HG02973 (cell line): ENCODE measurements at regions not wholly inside any gene's neighbourhood (a gene's known extent, or its start where the extent isn't known, plus 50 kb on each side); places are given as distances from the start of the nearest gene placed in this dataset.

ENCODE experiments used
- ATAC-seq: cut with Tn5 transposase; IDR thresholded peaks from one replicate; pipeline ENCODE4 v1.9.1; 2021; ENCODE audit warnings: moderate library complexity; ENCODE audit not compliant: unreplicated experiment

DNA sequence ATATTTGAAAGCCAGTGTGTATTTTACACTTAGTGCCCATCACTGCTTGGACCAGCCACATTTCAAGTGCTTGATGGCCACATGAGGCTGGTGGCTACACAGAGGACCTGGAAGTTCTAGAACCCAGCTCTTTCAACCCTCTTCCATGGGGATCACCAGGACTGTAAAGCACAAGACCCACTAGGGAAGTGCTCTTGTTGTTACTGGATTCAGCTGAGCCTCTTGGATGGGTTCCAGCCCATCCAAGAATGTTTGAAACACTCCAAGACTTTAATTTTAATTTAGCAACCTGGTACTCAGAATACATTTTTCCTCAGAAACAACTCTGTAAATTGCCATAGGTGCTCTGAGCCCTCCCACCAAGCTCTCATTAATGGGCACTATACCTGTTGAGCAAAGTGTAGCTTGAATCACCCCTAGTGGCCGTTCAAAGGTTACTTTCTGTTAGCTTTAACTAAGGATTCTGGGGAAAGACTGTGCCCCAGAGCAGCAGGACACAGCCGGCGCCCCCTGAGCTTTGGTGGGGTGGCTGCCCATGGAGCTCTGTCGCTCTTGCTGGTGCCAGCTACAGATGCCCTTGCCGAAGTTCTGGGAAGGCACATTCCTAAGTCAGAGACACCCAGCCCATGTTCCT is 212.4 kb downstream of the HSD17B3 start:
- no peak for ATAC-seq

- no peak for ATAC-seq
Observed at GRCh38 chr9:96088510-96088909, 213.0 kb downstream of the ERCC6L2 start.

DNA sequence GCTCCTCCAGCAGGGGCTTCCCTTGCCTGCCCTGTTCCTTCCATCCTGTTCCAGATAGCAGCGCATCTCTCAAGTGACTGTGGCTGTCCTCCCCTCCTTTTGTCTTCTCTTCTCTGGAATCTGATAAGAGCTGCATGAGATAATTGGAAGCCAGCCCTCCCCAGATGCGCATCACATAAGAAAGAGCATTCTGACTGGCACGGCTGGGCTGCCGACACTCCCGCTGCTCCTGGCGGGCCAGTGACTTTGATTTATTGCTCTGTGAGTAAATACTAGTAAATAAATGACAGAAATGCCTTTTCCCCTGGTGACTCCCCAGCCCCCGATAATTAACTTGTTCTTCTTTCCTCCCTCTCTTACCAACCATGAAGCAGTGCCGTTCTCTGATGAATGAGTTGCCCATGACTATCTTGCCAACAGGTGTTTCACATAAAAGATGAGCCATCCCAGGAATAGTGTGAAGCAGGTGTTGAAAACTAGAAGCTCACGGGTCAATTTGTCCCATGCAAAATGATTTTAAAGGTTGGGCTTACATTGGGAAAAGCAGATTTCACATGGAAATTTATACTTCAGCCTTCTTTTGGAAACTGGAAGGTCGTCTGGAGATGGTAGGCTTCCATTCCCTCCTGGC is 212.3 kb downstream of the ERCC6L2 start:
- no peak for ATAC-seq

GRCh38 chr9:96086936-96087571 is 211.6 kb downstream of the ERCC6L2 start:
- ATAC-seq: no peak

DNA sequence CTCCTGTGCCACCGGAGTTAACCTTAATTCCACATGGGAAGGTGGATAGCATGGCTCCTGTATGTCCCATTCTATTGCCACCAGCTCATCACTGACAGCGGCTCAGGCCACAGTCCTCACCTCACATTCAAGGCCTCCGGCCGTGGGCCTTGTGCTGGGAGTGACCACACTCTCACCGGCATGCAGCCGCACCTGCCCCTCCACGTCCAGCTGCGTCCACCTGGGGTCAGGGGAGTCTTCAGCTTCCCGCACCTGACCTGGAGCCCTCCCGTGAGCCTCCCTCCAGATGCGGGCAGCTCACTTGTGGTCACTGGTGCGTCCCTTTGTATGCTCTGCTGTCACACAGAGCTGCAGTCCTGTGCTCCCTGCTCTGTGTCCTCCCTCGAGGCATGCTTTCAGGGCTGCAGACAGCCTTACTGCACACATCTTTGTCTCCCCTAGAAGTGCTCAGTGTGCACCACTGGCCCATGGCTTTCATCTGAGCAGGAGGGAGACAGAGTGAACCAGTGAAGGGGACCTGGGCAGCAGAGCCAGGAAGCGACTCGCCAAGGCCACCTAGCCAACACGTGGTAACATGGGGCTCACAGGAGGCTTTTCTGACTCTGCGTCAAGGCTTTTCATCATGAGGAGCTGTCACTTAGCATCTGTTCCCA is 210.1 kb downstream of the ERCC6L2 start:
- ATAC-seq: no peak

GRCh38 chr9:96084331-96084734 is 208.8 kb downstream of the ERCC6L2 start:
- ATAC-seq: no peak

DNA sequence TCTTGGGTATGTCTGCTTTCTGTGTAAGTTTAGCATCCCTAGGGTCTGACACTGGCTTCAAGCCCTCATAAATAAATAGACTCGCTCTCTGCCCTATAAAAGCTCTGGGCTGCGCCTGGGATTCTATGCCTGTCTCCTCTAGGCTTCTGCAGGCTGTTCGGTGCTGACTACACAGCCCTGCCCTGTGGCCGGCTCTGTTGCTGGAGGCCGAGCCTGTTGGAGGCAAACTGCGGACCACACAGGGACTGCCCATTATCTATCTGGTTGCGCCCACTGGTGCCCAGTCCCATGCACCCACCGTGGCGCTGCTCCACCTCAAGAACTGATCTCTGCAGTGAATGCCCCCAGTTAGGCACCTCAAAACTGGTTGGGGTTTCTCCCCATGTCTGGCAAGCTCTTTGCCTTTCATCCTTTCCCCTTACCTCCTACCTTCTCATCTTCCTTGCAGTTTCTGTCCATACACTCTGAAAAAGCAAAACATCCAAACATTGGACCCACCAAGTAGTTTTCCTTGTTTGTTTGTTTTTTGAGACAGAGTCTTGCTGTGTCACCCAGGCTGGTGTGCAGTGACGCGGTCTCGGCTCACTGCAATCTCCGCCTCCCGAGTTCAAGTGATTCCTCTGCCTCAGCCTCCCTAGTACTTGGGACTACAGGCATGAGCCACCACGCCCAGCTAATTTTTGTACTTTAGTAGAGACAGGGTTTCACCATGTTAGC is 207.2 kb downstream of the ERCC6L2 start:
- ATAC-seq: no peak

GRCh38 chr9:96080364-96080763 is 204.9 kb downstream of the ERCC6L2 start:
- ATAC-seq: no peak

GRCh38 chr9:96079779-96080178 is 204.3 kb downstream of the ERCC6L2 start:
- no peak for ATAC-seq

DNA sequence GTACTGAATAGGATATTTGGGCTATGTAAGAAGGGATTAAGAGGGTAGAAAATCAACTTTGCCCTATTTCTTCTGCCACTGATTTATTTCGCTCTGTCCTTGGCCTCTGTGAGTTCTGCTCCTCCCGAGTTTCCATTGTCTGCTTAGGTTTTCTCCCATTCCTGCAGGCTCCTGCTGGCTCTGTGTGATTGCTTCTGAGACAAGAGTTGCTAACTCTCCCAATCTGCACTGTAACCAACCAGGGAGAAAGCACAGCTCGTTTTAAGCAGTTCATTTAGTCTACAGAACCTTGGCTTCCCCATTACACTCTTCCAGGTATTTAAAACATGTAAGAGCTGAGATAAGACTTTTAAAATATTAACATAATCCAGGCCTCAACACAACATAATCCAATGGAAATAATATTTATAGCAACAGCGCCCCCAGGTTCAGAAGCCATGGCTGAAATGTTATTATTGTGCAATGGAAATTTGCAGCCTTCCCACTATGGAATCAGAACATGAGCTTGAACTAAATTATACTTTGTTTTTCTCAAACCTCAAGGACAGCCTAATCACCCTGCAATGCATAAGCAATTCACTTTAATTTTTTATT is 203.5 kb downstream of the ERCC6L2 start:
- no peak for ATAC-seq

- ATAC-seq: no peak
Observed at GRCh38 chr9:96075757-96076156, 200.3 kb downstream of the ERCC6L2 start.

GRCh38 chr9:96075111-96075510 is 199.6 kb downstream of the ERCC6L2 start:
- ATAC-seq: no peak

DNA sequence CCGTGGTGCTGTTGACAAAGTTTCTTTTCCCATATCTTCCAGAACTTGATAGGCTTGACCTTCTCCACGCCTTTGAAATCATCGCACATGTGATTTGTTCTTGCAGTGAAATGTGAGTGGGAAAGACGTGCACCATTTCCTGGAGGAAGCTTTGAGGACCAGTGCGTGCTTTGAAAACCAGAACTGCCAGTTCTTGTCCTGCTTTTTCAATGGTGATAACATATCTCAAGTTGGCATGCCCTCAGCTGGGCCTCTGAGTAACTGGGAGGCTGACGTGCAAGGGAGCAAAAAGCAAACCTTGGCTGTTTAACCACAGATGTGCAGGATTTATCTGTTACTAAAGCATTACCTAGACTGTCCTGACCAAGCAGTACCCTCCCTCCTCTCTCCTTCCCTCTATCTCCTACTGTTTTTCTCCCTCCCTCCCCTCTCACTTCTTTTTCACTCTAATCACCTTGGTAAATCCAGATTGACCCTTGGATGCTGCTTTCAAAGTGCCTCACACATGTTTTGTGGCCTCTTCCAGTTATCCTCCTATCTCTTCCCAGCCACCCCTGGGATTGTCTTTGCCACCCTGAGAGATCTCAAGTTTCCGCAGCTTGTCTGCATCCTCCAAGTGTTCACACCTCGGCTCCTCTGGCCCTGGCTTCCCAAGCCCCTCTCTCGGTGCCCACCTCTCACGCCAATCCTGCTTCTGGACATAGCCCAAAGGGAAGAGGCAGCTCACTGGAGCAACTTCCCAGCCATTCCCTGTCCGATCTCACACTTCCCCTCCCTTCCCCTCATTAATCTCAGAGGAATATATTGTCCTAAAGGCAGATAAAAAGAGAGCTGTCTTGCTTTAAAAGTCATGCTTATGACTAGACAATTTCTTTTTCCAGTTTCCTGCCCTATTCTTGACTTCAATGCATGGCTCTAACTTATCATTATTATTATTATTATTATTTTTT is 198.3 kb downstream of the ERCC6L2 start:
- no peak for ATAC-seq

DNA sequence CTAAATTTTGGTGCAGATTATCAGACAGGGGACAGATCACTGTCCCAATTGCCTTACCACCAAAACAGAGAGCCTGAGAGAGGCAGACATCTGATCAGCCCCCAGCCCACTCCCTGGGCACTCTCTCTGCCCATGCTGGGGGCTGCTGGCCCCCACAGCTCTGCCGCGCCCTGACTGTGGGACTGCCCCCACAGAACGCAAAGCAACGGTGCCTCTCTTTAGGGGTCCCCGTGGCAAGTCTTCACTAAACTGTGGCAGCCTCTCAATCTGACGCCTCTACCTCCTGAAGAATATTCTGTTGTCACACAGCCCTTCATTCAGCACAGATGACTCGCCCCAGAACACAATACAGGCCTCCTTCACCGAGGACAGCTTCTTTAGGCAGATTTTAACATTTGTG is 197.4 kb downstream of the ERCC6L2 start:
- no peak for ATAC-seq

- no peak for ATAC-seq
Observed at GRCh38 chr9:96071815-96072124, 196.3 kb downstream of the ERCC6L2 start.

DNA sequence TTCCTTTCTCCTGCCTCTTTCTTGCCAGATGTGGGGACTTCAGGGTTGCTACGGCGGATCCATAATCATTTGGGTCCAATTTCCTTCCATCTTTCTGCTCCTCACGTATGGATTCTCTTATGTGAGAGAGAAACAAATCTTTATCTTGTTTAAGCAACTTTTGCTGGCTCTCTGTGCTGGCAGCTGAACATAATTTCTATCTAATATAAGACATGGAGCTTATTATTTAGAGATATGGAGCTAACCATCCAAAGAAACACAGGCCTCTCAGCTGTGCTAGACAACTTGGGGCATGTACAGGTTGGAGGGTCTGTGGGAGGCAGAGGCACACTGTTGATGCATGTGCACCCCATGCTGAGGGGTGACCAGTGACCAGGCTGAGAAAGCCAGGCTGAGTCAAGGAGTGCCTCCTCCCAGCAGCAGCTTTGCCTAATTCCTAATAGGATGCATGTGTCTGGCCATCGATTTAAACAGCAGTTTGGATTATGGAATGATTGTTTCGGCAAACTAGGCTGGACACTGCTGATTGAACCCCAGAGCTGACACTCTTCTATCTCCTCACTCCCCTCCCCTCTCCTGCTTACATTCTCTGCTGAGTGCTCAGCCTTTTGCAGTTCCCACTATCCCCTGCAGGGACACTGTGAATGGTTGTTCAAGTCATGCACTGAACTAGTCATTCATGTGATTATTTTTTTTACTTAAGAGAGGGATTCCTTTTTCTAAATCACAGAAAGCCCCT is 195.8 kb downstream of the ERCC6L2 start:
- ATAC-seq: no peak

- no peak for ATAC-seq
Observed at GRCh38 chr9:96069629-96070220, 194.2 kb downstream of the ERCC6L2 start.

GRCh38 chr9:96068511-96068910 is 193.0 kb downstream of the ERCC6L2 start:
- ATAC-seq: no peak

DNA sequence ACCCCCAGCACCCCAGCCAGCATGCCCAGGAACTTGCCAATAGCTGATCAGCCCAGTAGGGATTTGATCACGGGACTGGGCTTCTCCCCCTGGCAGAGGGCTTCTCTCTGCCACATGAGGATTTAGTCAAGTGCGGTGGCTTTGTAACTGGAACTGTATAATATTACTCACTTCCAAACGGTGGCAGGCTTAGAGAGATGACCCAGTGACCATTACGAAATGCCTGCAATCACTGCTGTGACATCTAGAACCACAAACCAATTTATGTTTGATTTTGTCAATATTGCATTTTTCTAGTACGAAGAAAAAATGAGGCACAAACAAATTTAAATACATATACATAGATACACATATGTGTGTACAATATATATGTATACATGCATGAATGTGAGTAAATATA is 192.1 kb downstream of the ERCC6L2 start:
- ATAC-seq: no peak
